Osteocyte (in vitro differentiated cells): ENCODE measurements at regions not wholly inside any gene's neighbourhood (a gene's known extent, or its start where the extent isn't known, plus 50 kb on each side); places are given as distances from the start of the nearest gene placed in this dataset.

ENCODE experiments used
- DNase-seq: peaks from one replicate; pipeline ENCODE4 v3.0.0; 2021; ENCODE audit warnings: mixed read lengths; ENCODE audit not compliant: unreplicated experiment; ENCODE audit errors: extremely low spot score
- H3K27ac Mint-ChIP-seq: one replicate; pipeline ENCODE4 v1.8.0; 2021; ENCODE audit warnings: mild to moderate bottlenecking, mixed read lengths; ENCODE audit not compliant: unreplicated experiment
- H3K27me3 Mint-ChIP-seq: one replicate; pipeline ENCODE4 v1.8.0; 2021; ENCODE audit warnings: mixed read lengths; ENCODE audit not compliant: unreplicated experiment
- H3K36me3 Mint-ChIP-seq: one replicate; pipeline ENCODE4 v1.8.0; 2021; ENCODE audit warnings: mixed read lengths; ENCODE audit not compliant: unreplicated experiment
- H3K4me1 Mint-ChIP-seq: one replicate; pipeline ENCODE4 v1.8.0; 2021; ENCODE audit warnings: mixed read lengths; ENCODE audit not compliant: unreplicated experiment
- H3K4me3 Mint-ChIP-seq: one replicate; pipeline ENCODE4 v1.8.0; 2021; ENCODE audit warnings: mild to moderate bottlenecking, moderate library complexity, mixed read lengths; ENCODE audit not compliant: unreplicated experiment
- H3K9me3 Mint-ChIP-seq: one replicate; pipeline ENCODE4 v1.8.0; 2021; ENCODE audit warnings: mixed read lengths; ENCODE audit not compliant: unreplicated experiment
- CTCF ChIP-seq: fragments of 200-600 bp; sonication (generic); IDR thresholded peaks from 2 replicates; pipeline ENCODE4 v1.5.0; 2021; ENCODE audit warnings: antibody characterized with exemption, mild to moderate bottlenecking, moderate library complexity

- H3K4me3 Mint-ChIP-seq = no peak overlapping the region
- TF ChIP-seq CTCF = no peak
- H3K4me1 Mint-ChIP-seq = no peaks in the 10 kb centered on the region
- DNase-seq = no peak
- H3K36me3 Mint-ChIP-seq = no peaks in the 10 kb centered on the region
- H3K9me3 Mint-ChIP-seq = no peaks in the 10 kb centered on the region
- H3K27me3 Mint-ChIP-seq = peaks cover 13% of the 10 kb centered on the region
- H3K27ac Mint-ChIP-seq = no peak overlapping the region
Measured at GRCh38 chr7:35437619-35438275, 183.8 kb upstream of the TBX20 start.

GRCh38 chr7:35436452-35436851 lies 182.6 kb upstream of the TBX20 start:
- H3K36me3 Mint-ChIP-seq = no peaks in the 10 kb centered on the region
- no peak overlapping the region for H3K27ac Mint-ChIP-seq
- no peak overlapping the region for H3K4me3 Mint-ChIP-seq
- DNase-seq = no peak
- H3K9me3 Mint-ChIP-seq = no peaks in the 10 kb centered on the region
- no peaks in the 10 kb centered on the region for H3K4me1 Mint-ChIP-seq
- peaks cover 6% of the 10 kb centered on the region for H3K27me3 Mint-ChIP-seq
- no peak for TF ChIP-seq CTCF

GRCh38 chr7:35430547-35431153 lies 176.8 kb upstream of the TBX20 start:
- peak; percentile 23 for TF ChIP-seq CTCF
- Mint-ChIP-seq H3K4me3 (no peak overlapping the region), H3K36me3 (no peaks in the 10 kb centered on the region), H3K27me3 (peaks cover 11% of the 10 kb centered on the region), H3K9me3 (peaks cover 9% of the 10 kb centered on the region), H3K4me1 (no peaks in the 10 kb centered on the region), H3K27ac (no peak overlapping the region)
- no peak for DNase-seq

GRCh38 chr7:35424869-35425495 lies 171.1 kb upstream of the TBX20 start:
- peaks cover 18% of the 10 kb centered on the region for H3K27me3 Mint-ChIP-seq
- no peak overlapping the region for H3K27ac Mint-ChIP-seq
- TF ChIP-seq CTCF = peak; percentile 73
- H3K4me3 Mint-ChIP-seq = no peak overlapping the region
- no peak for DNase-seq
- no peaks in the 10 kb centered on the region for H3K9me3 Mint-ChIP-seq
- H3K36me3 Mint-ChIP-seq = no peaks in the 10 kb centered on the region
- H3K4me1 Mint-ChIP-seq = no peaks in the 10 kb centered on the region

- DNase-seq = no peak
- H3K27ac Mint-ChIP-seq = no peak overlapping the region
- no peaks in the 10 kb centered on the region for H3K9me3 Mint-ChIP-seq
- H3K4me1 Mint-ChIP-seq = no peaks in the 10 kb centered on the region
- no peak for TF ChIP-seq CTCF
- no peaks in the 10 kb centered on the region for H3K36me3 Mint-ChIP-seq
- H3K4me3 Mint-ChIP-seq = no peak overlapping the region
- H3K27me3 Mint-ChIP-seq = peaks cover 19% of the 10 kb centered on the region
Measured at GRCh38 chr7:35424440-35424839, 170.5 kb upstream of the TBX20 start.
